Endodermal cell (in vitro differentiated cells): ENCODE measurements at regions not wholly inside any gene's neighbourhood (a gene's known extent, or its start where the extent isn't known, plus 50 kb on each side); places are given as distances from the start of the nearest gene placed in this dataset.

Source experiments
- DNase-seq: peaks from one replicate; pipeline ENCODE4 v3.0.0-alpha.2; 2017
- H3K27ac ChIP-seq: 2 replicates; pipeline ENCODE4 v1.5.1; 2013; ENCODE audit warnings: mild to moderate bottlenecking, low read depth, low read length, moderate library complexity
- H3K27me3 ChIP-seq: 2 replicates; pipeline ENCODE4 v1.6.1; 2013; ENCODE audit warnings: mild to moderate bottlenecking, low read length, moderate library complexity; ENCODE audit not compliant: insufficient read depth, control insufficient read depth, poor library complexity, severe bottlenecking
- H3K36me3 ChIP-seq: 2 replicates; pipeline ENCODE4 v1.7.0; 2013; ENCODE audit warnings: mild to moderate bottlenecking, low read length, moderate library complexity; ENCODE audit not compliant: control insufficient read depth, insufficient read depth
- H3K4me1 ChIP-seq: one replicate; pipeline ENCODE4 v1.7.0; 2013; ENCODE audit warnings: low read length; ENCODE audit not compliant: control insufficient read depth, insufficient read depth
- H3K4me3 ChIP-seq: 2 replicates; pipeline ENCODE4 v1.5.1; 2013; ENCODE audit warnings: mild to moderate bottlenecking, low read length, moderate library complexity
- H3K9ac ChIP-seq: 2 replicates; pipeline ENCODE4 v1.6.1; 2013; ENCODE audit warnings: mild to moderate bottlenecking, low read length, moderate library complexity; ENCODE audit not compliant: poor library complexity, severe bottlenecking; ENCODE audit errors: extremely low read depth
- H3K9me3 ChIP-seq: 2 replicates; pipeline ENCODE4 v1.6.1; 2013; ENCODE audit warnings: mild to moderate bottlenecking, low read length, moderate library complexity; ENCODE audit not compliant: control insufficient read depth
- H3K27ac Mint-ChIP-seq: 2 replicates; pipeline ENCODE4 v1.8.0; 2020; ENCODE audit warnings: mixed read lengths
- H3K27me3 Mint-ChIP-seq: 2 replicates; pipeline ENCODE4 v1.8.0; 2021; ENCODE audit warnings: mild to moderate bottlenecking, mixed read lengths; ENCODE audit not compliant: insufficient read depth
- H3K36me3 Mint-ChIP-seq: 2 replicates; pipeline ENCODE4 v1.8.0; 2020; ENCODE audit warnings: low read depth, mixed read lengths
- H3K4me1 Mint-ChIP-seq: 2 replicates; pipeline ENCODE4 v1.8.0; 2020; ENCODE audit warnings: mixed read lengths
- H3K4me3 Mint-ChIP-seq: 2 replicates; pipeline ENCODE4 v1.8.0; 2020; ENCODE audit warnings: mild to moderate bottlenecking, moderate library complexity, mixed read lengths
- H3K9me3 Mint-ChIP-seq: 2 replicates; pipeline ENCODE4 v1.8.0; 2020; ENCODE audit warnings: mild to moderate bottlenecking, mixed read lengths
- WGBS, 2 experiments: methylation state at CpG; one replicate each; pipeline versions ENCODE4 v1.1.5 to v1.1.7; 2013; ENCODE audit warnings: missing lambda C conversion rate in 2 of 2, mixed read lengths in 1 of 2; ENCODE audit not compliant: insufficient coverage in 1 of 2, insufficient read length in 1 of 2; 5-methylcytosine and 5-hydroxymethylcytosine counted together
- TF ChIP-seq, protein P1 (sequence below): fragments of 200-600 bp; sonication (generic); conservative IDR thresholded peaks from 2 replicates; pipeline ENCODE4 v1.5.0; 2021; ENCODE audit warnings: antibody characterized with exemption, mild to moderate bottlenecking

DNA sequence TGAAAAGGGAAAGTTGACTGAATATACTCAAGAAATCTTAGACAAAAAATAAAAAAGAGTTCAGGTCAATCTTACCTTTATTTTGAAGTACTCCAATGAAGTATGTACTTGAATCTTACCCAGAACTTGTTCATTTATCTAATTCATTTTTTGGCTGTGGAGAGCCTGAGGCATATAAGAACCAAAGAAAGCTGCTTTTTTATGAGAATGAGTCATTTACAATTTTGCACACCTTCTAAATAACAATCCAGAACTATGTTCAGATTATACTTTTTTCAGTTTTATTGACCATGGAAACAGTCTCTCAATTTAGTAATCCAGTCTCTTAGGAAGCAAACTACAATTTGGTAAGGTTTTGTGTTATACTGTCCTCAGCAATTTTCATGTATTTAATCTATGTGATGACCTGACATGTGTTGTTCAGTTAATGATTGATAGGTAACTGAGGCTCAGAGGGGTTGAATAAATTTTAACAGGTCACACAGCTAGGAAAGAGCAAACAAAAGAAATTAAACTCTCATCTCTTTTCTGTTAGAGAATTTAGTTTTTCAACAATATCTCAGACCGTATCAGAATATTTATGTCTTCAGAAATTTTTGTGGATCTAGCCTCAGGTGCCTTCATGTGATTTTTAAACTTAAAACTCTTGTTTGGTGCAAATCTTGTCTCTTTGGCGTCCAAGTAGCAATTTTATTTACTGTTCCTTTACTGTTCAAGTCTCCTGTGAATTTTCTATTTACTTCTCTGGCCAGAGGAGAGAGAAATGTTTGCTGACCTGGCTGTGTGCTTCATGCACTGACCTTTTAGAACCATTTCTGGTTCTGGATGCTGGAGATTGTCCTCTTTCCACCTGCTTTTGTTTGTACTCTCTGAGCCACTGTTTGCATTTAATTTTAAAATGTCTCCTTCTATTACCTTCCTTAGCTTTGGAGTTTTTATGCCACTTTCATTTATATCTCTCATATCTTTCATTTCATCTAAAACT, 1453.4 kb downstream of the STIM2 start:
- Histone ChIP-seq H3K27ac (no peak overlapping the region), H3K9me3 (peaks cover 6% of the 10 kb centered on the region), H3K27me3 (no peaks in the 10 kb centered on the region), H3K36me3 (no peaks in the 10 kb centered on the region), H3K4me1 (no peaks in the 10 kb centered on the region), H3K9ac (no peak overlapping the region), H3K4me3 (no peak overlapping the region)
- Mint-ChIP-seq H3K4me3 (no peak overlapping the region), H3K36me3 (no peaks in the 10 kb centered on the region), H3K4me1 (no peaks in the 10 kb centered on the region), H3K27me3 (no peaks in the 10 kb centered on the region), H3K9me3 (peaks cover 8% of the 10 kb centered on the region), H3K27ac (no peak overlapping the region)
- 84 to 87% methylated on average over 2 of the region's 2 CpGs for WGBS, 2 experiments
- no peak for DNase-seq
- TF ChIP-seq, protein P1, sequence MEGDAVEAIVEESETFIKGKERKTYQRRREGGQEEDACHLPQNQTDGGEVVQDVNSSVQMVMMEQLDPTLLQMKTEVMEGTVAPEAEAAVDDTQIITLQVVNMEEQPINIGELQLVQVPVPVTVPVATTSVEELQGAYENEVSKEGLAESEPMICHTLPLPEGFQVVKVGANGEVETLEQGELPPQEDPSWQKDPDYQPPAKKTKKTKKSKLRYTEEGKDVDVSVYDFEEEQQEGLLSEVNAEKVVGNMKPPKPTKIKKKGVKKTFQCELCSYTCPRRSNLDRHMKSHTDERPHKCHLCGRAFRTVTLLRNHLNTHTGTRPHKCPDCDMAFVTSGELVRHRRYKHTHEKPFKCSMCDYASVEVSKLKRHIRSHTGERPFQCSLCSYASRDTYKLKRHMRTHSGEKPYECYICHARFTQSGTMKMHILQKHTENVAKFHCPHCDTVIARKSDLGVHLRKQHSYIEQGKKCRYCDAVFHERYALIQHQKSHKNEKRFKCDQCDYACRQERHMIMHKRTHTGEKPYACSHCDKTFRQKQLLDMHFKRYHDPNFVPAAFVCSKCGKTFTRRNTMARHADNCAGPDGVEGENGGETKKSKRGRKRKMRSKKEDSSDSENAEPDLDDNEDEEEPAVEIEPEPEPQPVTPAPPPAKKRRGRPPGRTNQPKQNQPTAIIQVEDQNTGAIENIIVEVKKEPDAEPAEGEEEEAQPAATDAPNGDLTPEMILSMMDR: no peak

DNA sequence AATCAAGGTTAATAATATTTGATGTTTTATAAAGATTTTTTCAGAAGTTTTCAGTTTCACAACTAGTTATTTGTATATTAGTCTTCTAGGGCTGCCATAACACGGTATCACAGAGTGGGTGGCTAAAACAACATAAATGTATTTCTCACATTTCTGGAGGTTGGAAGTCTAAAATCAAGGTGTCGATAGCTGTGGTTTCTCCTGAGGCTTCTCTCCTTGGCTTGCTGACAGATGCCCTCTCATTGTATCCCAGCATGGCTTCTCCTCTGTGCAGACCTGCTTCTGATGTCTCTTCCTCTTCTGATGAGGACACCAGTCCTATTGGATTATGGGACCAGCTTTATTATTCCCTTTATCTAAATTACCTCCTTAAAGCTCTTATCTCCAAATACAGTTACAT, 1456.6 kb downstream of the STIM2 start:
- Mint-ChIP-seq H3K4me3 (no peak overlapping the region), H3K27ac (no peak overlapping the region), H3K9me3 (no peaks in the 10 kb centered on the region), H3K36me3 (no peaks in the 10 kb centered on the region), H3K27me3 (no peaks in the 10 kb centered on the region), H3K4me1 (no peaks in the 10 kb centered on the region)
- H3K27me3 ChIP-seq: no peaks in the 10 kb centered on the region
- no peaks in the 10 kb centered on the region for H3K9me3 ChIP-seq
- WGBS, 2 experiments: 96 to 100% methylated on average over 1 to 2 of the region's 2 CpGs
- H3K4me1 ChIP-seq: no peaks in the 10 kb centered on the region
- no peak for DNase-seq
- no peaks in the 10 kb centered on the region for H3K36me3 ChIP-seq
- H3K9ac ChIP-seq: no peak overlapping the region
- H3K27ac ChIP-seq: no peak overlapping the region
- TF ChIP-seq, protein P1: no peak
- H3K4me3 ChIP-seq: no peak overlapping the region

DNA sequence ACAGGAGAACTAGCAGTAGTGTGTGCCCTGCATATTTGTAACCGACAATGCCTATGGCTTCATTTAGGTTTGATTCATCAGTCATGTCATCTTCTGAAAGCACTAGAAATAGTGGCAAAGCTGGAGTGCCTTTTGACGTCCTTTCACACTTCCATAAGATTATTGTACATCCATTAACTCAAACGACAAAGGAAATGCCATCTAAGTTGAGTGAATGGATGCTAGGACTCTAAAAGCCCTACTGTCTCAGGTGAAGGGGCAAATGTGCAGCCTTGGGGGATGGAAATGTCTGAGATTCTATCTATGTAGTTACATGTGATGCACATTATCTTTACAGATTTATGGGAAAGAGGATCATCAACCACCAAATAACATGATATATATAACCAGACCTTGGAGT, 1473.6 kb downstream of the STIM2 start:
- 78 to 90% methylated on average over 1 to 3 of the region's 3 CpGs for WGBS, 2 experiments
- no peak for DNase-seq
- H3K4me3 Mint-ChIP-seq: no peak overlapping the region

More for the DNA sequence above, 1473.6 kb downstream of the STIM2 start:
- Histone ChIP-seq H3K9ac (no peak overlapping the region), H3K27ac (no peak overlapping the region), H3K4me1 (no peaks in the 10 kb centered on the region), H3K27me3 (no peaks in the 10 kb centered on the region), H3K36me3 (no peaks in the 10 kb centered on the region), H3K4me3 (no peak overlapping the region), H3K9me3 (no peaks in the 10 kb centered on the region)
- Mint-ChIP-seq H3K9me3 (no peaks in the 10 kb centered on the region), H3K27me3 (no peaks in the 10 kb centered on the region), H3K4me1 (no peaks in the 10 kb centered on the region), H3K36me3 (no peaks in the 10 kb centered on the region), H3K27ac (no peak overlapping the region)
- TF ChIP-seq, protein P1: no peak
